ENCODE measurements at regions not wholly inside any gene's neighbourhood (a gene's known extent, or its start where the extent isn't known, plus 50 kb on each side); places are given as distances from the start of the nearest gene placed in this dataset.
"Not testable (repeated sequence)": the region's sequence is repeated elsewhere in the genome, so short reads cannot be mapped to it uniquely, and the experiment has no call there.

GRCh38 chr9:109627042-109627441 lies 128.9 kb upstream of the PTPN3 start:
- Histone ChIP-seq H3K27me3 (peaks cover 28% of the 10 kb centered on the region), H3K4me3 (no peak overlapping the region), H3K36me3 (no peaks in the 10 kb centered on the region), H3K9me3 (no peaks in the 10 kb centered on the region)
- no peak for DNase-seq

GRCh38 chr9:109629615-109630014 lies 131.5 kb upstream of the PTPN3 start:
- Histone ChIP-seq H3K36me3 (no peaks in the 10 kb centered on the region), H3K27me3 (peaks cover 23% of the 10 kb centered on the region), H3K9me3 (no peaks in the 10 kb centered on the region), H3K4me3 (no peak overlapping the region)
- DNase-seq: no peak

GRCh38 chr9:109632817-109633216 lies 134.7 kb upstream of the PTPN3 start:
- Histone ChIP-seq H3K36me3 (no peaks in the 10 kb centered on the region), H3K9me3 (no peaks in the 10 kb centered on the region), H3K4me3 (no peak overlapping the region), H3K27me3 (peaks cover 19% of the 10 kb centered on the region)
- no peak for DNase-seq

- Histone ChIP-seq H3K4me3 (peak overlapping the region; percentile 45), H3K27me3 (peaks cover 41% of the 10 kb centered on the region), H3K9me3 (no peaks in the 10 kb centered on the region), H3K36me3 (no peaks in the 10 kb centered on the region)
- DNase-seq: peak; percentile 85
These were observed 140.1 kb upstream of the PALM2AKAP2 start for GRCh38 chr9:109639674-109640579.

- H3K9me3 ChIP-seq: no peaks in the 10 kb centered on the region
- H3K27me3 ChIP-seq: peaks cover 34% of the 10 kb centered on the region
- H3K36me3 ChIP-seq: no peaks in the 10 kb centered on the region
- DNase-seq: peak; percentile 54
- peak overlapping the region; percentile 45 for H3K4me3 ChIP-seq
These were observed 139.2 kb upstream of the PALM2AKAP2 start for GRCh38 chr9:109640580-109641371.

- H3K9me3 ChIP-seq: no peaks in the 10 kb centered on the region
- H3K27me3 ChIP-seq: peaks cover 37% of the 10 kb centered on the region
- DNase-seq: no peak
- no peaks in the 10 kb centered on the region for H3K36me3 ChIP-seq
- H3K4me3 ChIP-seq: no peak overlapping the region
These were observed 138.7 kb upstream of the PALM2AKAP2 start for GRCh38 chr9:109641372-109641659.

- peaks cover 8% of the 10 kb centered on the region for H3K9me3 ChIP-seq
- no peak overlapping the region for H3K4me3 ChIP-seq
- no peaks in the 10 kb centered on the region for H3K36me3 ChIP-seq
- no peaks in the 10 kb centered on the region for H3K27me3 ChIP-seq
- peak; percentile 74 for DNase-seq
These were observed 127.9 kb upstream of the PALM2AKAP2 start for GRCh38 chr9:109652112-109652511.

- no peak overlapping the region for H3K4me3 ChIP-seq
- H3K27me3 ChIP-seq: no peaks in the 10 kb centered on the region
- DNase-seq: peak; percentile 28
These were observed 127.0 kb upstream of the PALM2AKAP2 start for GRCh38 chr9:109652971-109653370.

GRCh38 chr9:109653470-109653869 lies 126.5 kb upstream of the PALM2AKAP2 start:
- H3K9me3 ChIP-seq: peaks cover 8% of the 10 kb centered on the region
- H3K27me3 ChIP-seq: no peaks in the 10 kb centered on the region
- no peaks in the 10 kb centered on the region for H3K36me3 ChIP-seq
- no peak for DNase-seq
- H3K4me3 ChIP-seq: no peak overlapping the region

More at GRCh38 chr9:109652971-109653370, 127.0 kb upstream of the PALM2AKAP2 start:
- Histone ChIP-seq H3K36me3 (no peaks in the 10 kb centered on the region), H3K9me3 (peaks cover 8% of the 10 kb centered on the region)

GRCh38 chr9:109663978-109664377 lies 116.0 kb upstream of the PALM2AKAP2 start:
- not testable (repeated sequence) for H3K36me3 ChIP-seq, H3K9me3 ChIP-seq, H3K27me3 ChIP-seq, H3K4me3 ChIP-seq, DNase-seq

- H3K36me3 ChIP-seq, H3K9me3 ChIP-seq, DNase-seq, H3K27me3 ChIP-seq, H3K4me3 ChIP-seq: not testable (repeated sequence)
These were observed 114.3 kb upstream of the PALM2AKAP2 start for GRCh38 chr9:109665736-109666135.

GRCh38 chr9:109681301-109681700 lies 98.7 kb upstream of the PALM2AKAP2 start:
- H3K36me3 ChIP-seq: no peaks in the 10 kb centered on the region
- peaks cover 3% of the 10 kb centered on the region; the same call in 1 of the 2 replicates for H3K9me3 ChIP-seq
- DNase-seq: no peak
- no peak overlapping the region for H3K4me3 ChIP-seq
- H3K27me3 ChIP-seq: peaks cover 3% of the 10 kb centered on the region; the same call in 1 of the 2 replicates

GRCh38 chr9:109682227-109682626 lies 97.8 kb upstream of the PALM2AKAP2 start:
- H3K27me3 ChIP-seq: peaks cover 3% of the 10 kb centered on the region; the same call in 1 of the 2 replicates
- peaks cover 3% of the 10 kb centered on the region; the same call in 1 of the 2 replicates for H3K9me3 ChIP-seq
- no peak for DNase-seq
- no peaks in the 10 kb centered on the region for H3K36me3 ChIP-seq
- H3K4me3 ChIP-seq: no peak overlapping the region

- DNase-seq: no peak
These were observed 96.5 kb upstream of the PALM2AKAP2 start for GRCh38 chr9:109683521-109683920.

GRCh38 chr9:109689701-109690100 lies 90.3 kb upstream of the PALM2AKAP2 start:
- DNase-seq: no peak

More at GRCh38 chr9:109683521-109683920, 96.5 kb upstream of the PALM2AKAP2 start:
- no peak overlapping the region for H3K4me3 ChIP-seq
- peaks cover 3% of the 10 kb centered on the region; the same call in 1 of the 2 replicates for H3K9me3 ChIP-seq
- no peaks in the 10 kb centered on the region for H3K36me3 ChIP-seq
- peaks cover 3% of the 10 kb centered on the region; the same call in 1 of the 2 replicates for H3K27me3 ChIP-seq

GRCh38 chr9:109699019-109699418 lies 81.0 kb upstream of the PALM2AKAP2 start:
- Histone ChIP-seq H3K36me3 (no peaks in the 10 kb centered on the region), H3K27me3 (no peaks in the 10 kb centered on the region), H3K9me3 (peaks cover 4% of the 10 kb centered on the region; the same call in 1 of the 2 replicates), H3K4me3 (no peak overlapping the region)
- DNase-seq: no peak

More at GRCh38 chr9:109689701-109690100, 90.3 kb upstream of the PALM2AKAP2 start:
- peaks cover 3% of the 10 kb centered on the region; the same call in 1 of the 2 replicates for H3K9me3 ChIP-seq
- H3K4me3 ChIP-seq: no peak overlapping the region
- H3K27me3 ChIP-seq: no peaks in the 10 kb centered on the region
- H3K36me3 ChIP-seq: no peaks in the 10 kb centered on the region

- DNase-seq: peak; percentile 33
- no peaks in the 10 kb centered on the region for H3K27me3 ChIP-seq
- peaks cover 4% of the 10 kb centered on the region; the same call in 1 of the 2 replicates for H3K9me3 ChIP-seq
- H3K4me3 ChIP-seq: no peak overlapping the region
- H3K36me3 ChIP-seq: no peaks in the 10 kb centered on the region
These were observed 75.5 kb upstream of the PALM2AKAP2 start for GRCh38 chr9:109704546-109704945.

Measured in MG63 (cell line).